A673 (cell line): ENCODE measurements at regions not wholly inside any gene's neighbourhood (a gene's known extent, or its start where the extent isn't known, plus 50 kb on each side); places are given as distances from the start of the nearest gene placed in this dataset.

Experiments used
- BruUV-seq: library from RNA; stranded (reverse); fragments of 400-500 nt; replicated peaks from 2 replicates; lab custom pipeline; 2021; lab: Mats Ljungman, UMichigan
- CTCF ChIA-PET: fragments of 300-600 bp; sonication (Branson Sonifier 250); formaldehyde crosslinking; loops from one replicate; lab custom pipeline; 2022; ENCODE audit warnings: antibody characterized with exemption; lab: Charles Lee
- POLR2A ChIA-PET: fragments of 300-600 bp; sonication (Branson Sonifier 250); formaldehyde crosslinking; loops from one replicate; lab custom pipeline; 2022; ENCODE audit warnings: antibody characterized with exemption; ENCODE audit not compliant: low non-redundant PET; lab: Charles Lee
- DNase-seq: peaks from one replicate; pipeline ENCODE4 v3.0.0-alpha.2; 2015; ENCODE audit warnings: low spot score
- H3K27ac ChIP-seq: fragments of 200-600 bp; sonication (generic); 2 replicates; pipeline ENCODE4 v1.5.1; 2016; ENCODE audit warnings: mixed run types, low read depth, mild to moderate bottlenecking, mixed read lengths, antibody characterized with exemption, low read length; ENCODE audit not compliant: poor library complexity, severe bottlenecking
- H3K27me3 ChIP-seq: fragments of 200-600 bp; sonication (generic); replicated peaks from 2 replicates; pipeline ENCODE4 v1.6.1; 2017; ENCODE audit warnings: mixed run types, low read depth, mild to moderate bottlenecking, mixed read lengths, antibody characterized with exemption, low read length; ENCODE audit not compliant: insufficient read depth, poor library complexity
- H3K36me3 ChIP-seq: fragments of 200-600 bp; sonication (generic); 2 replicates; pipeline ENCODE4 v1.6.1; 2016; ENCODE audit warnings: mixed run types, mild to moderate bottlenecking, mixed read lengths, antibody characterized with exemption, low read length; ENCODE audit not compliant: insufficient read depth, poor library complexity, severe bottlenecking
- H3K4me1 ChIP-seq: fragments of 200-600 bp; sonication (generic); 2 replicates; pipeline ENCODE4 v1.6.1; 2017; ENCODE audit warnings: mixed run types, mild to moderate bottlenecking, mixed read lengths, antibody characterized with exemption, low read length; ENCODE audit not compliant: insufficient read depth, poor library complexity, severe bottlenecking
- H3K4me3 ChIP-seq: fragments of 200-600 bp; sonication (generic); 2 replicates; pipeline ENCODE4 v1.5.1; 2016; ENCODE audit warnings: low read depth, mixed run types, mild to moderate bottlenecking, mixed read lengths, low read length; ENCODE audit not compliant: poor library complexity, severe bottlenecking
- H3K9me3 ChIP-seq: fragments of 200-600 bp; sonication (generic); 2 replicates; pipeline ENCODE4 v1.6.1; 2016; ENCODE audit warnings: mixed run types, low read depth, mild to moderate bottlenecking, mixed read lengths, antibody characterized with exemption, low read length; ENCODE audit not compliant: poor library complexity, severe bottlenecking
- CTCF ChIP-seq: fragments of 300-800, 200-600 bp; sonication (generic); conservative IDR thresholded peaks from 2 replicates; pipeline ENCODE4 v1.5.1; 2017; ENCODE audit warnings: low read depth, mild to moderate bottlenecking, antibody characterized with exemption, low read length, moderate library complexity, mixed read lengths
- EZH2 ChIP-seq: fragments of 200-600 bp; sonication (generic); IDR thresholded peaks from 2 replicates; pipeline ENCODE4 v1.6.1; 2017; ENCODE audit warnings: borderline replicate concordance, low read depth, mild to moderate bottlenecking, mixed read lengths, antibody characterized with exemption, low read length; ENCODE audit not compliant: poor library complexity, severe bottlenecking
- intact Hi-C: fragments of 100-400 bp; cut with micrococcal nuclease; formaldehyde crosslinking; loops from one replicate; pipeline ENCODE4 v1.10.0; 2022; ENCODE audit not compliant: unreplicated experiment

- Histone ChIP-seq H3K36me3 (no peaks in the 10 kb centered on the region), H3K4me1 (no peaks in the 10 kb centered on the region), H3K27ac (no peak overlapping the region), H3K9me3 (no peaks in the 10 kb centered on the region), H3K27me3 (no peaks in the 10 kb centered on the region), H3K4me3 (no peak overlapping the region)
- DNase-seq = no peak
- ChIA-PET POLR2A (no interaction called here), CTCF (no interaction called here)
- intact Hi-C loops = no loop called here
- BruUV-seq = no TSS peak
- TF ChIP-seq CTCF (no peak), EZH2 (no peak)
Measured at GRCh38 chr12:66941150-66941549, 262.3 kb upstream of the GRIP1 start.

GRCh38 chr12:66942741-66943465 is 264.0 kb upstream of the GRIP1 start:
- Histone ChIP-seq H3K4me1 (no peaks in the 10 kb centered on the region), H3K27me3 (no peaks in the 10 kb centered on the region), H3K36me3 (no peaks in the 10 kb centered on the region), H3K4me3 (no peak overlapping the region), H3K27ac (no peak overlapping the region), H3K9me3 (no peaks in the 10 kb centered on the region)
- no TSS peak for BruUV-seq
- DNase-seq = no peak
- intact Hi-C loops = no loop called here
- ChIA-PET POLR2A (no interaction called here), CTCF (no interaction called here)
- TF ChIP-seq EZH2 = no peak
- TF ChIP-seq CTCF = no peak

GRCh38 chr12:66944365-66944764 is 265.5 kb upstream of the GRIP1 start:
- CTCF ChIA-PET = no interaction called here
- H3K9me3 ChIP-seq = no peaks in the 10 kb centered on the region
- no peaks in the 10 kb centered on the region for H3K27me3 ChIP-seq
- POLR2A ChIA-PET = no interaction called here
- intact Hi-C loops = no loop called here
- no peaks in the 10 kb centered on the region for H3K36me3 ChIP-seq
- TF ChIP-seq CTCF (no peak), EZH2 (no peak)
- H3K4me3 ChIP-seq = no peak overlapping the region
- H3K27ac ChIP-seq = no peak overlapping the region
- no peaks in the 10 kb centered on the region for H3K4me1 ChIP-seq
- no peak for DNase-seq
- no TSS peak for BruUV-seq
